ENCODE measurements at regions not wholly inside any gene's neighbourhood (a gene's known extent, or its start where the extent isn't known, plus 50 kb on each side); places are given as distances from the start of the nearest gene placed in this dataset.

GRCh38 chr18:76685860-76686259, 136.5 kb upstream of the ZNF236 start:
- Histone ChIP-seq H3K4me3 (ENCODE audit: extremely low read depth in 1 of 4, insufficient read depth in 2 of 4, low read depth in 3 of 4, low read length in 4 of 4) (no peak overlapping the region), H2BK12ac (ENCODE audit: low read depth, low read length) (peak overlapping the region; percentile 85; the same call in 1 of the 2 replicates), H3K4ac (replicated peaks; ENCODE audit: insufficient read length, low read depth, low read length) (no peak overlapping the region), H3K79me1 (ENCODE audit: low read depth, low read length) (no peaks in the 10 kb centered on the region), H3K79me2 (ENCODE audit: control insufficient read depth in 1 of 2, insufficient read depth in 2 of 2, low read length in 2 of 2) (no peaks in the 10 kb centered on the region), H3K4me1 (replicated peaks in 1 of 4; ENCODE audit: control insufficient read depth in 3 of 4, insufficient read depth in 4 of 4, low read length in 3 of 4) (peaks cover 0 to 11% (median 0%) of the 10 kb centered on the region in 4 experiments; a peak in 5 of 7 replicates), H4K8ac (ENCODE audit: extremely low read depth, insufficient read depth, low read length) (no peak overlapping the region; the same call in 1 of the 2 replicates), H3K56ac (replicated peaks; ENCODE audit: insufficient read length, low read depth, low read length) (no peak overlapping the region), H2BK5ac (ENCODE audit: low read depth, low read length) (peak overlapping the region; percentile 45; the same call in 1 of the 2 replicates), H3K9ac (replicated peaks in 1 of 4; ENCODE audit: extremely low read depth in 1 of 4, low read depth in 3 of 4, low read length in 3 of 4) (no peak overlapping the region; a peak in 1 of 7 replicates), H2BK20ac (ENCODE audit: low read length) (peak overlapping the region; percentile 53; the same call in 1 of the 2 replicates), H3K23ac (ENCODE audit: insufficient read length) (no peak overlapping the region), H3K27me3 (replicated peaks in 1 of 4; ENCODE audit: control insufficient read depth in 3 of 4, extremely low read depth in 1 of 4, insufficient read depth in 3 of 4, low read length in 3 of 4) (no peaks in the 10 kb centered on the region), H2BK120ac (replicated peaks; ENCODE audit: low read depth, low read length) (no peak overlapping the region), H3K4me2 (ENCODE audit: insufficient read depth in 1 of 2, low read depth in 2 of 2, low read length in 2 of 2) (no peak overlapping the region), H3K36me3 (ENCODE audit: control insufficient read depth in 2 of 4, insufficient read depth in 4 of 4, low read length in 3 of 4) (no peaks in the 10 kb centered on the region), H3K14ac (ENCODE audit: insufficient read length) (no peak overlapping the region), H2AFZ (ENCODE audit: low read length) (no peak overlapping the region), H4K20me1 (replicated peaks in 1 of 2; ENCODE audit: control insufficient read depth in 1 of 2, insufficient read depth in 2 of 2, low read length in 2 of 2) (no peaks in the 10 kb centered on the region), H4K91ac (replicated peaks; ENCODE audit: insufficient read length, low read length) (no peak overlapping the region), H3K9me3 (ENCODE audit: insufficient read depth in 2 of 2, low read depth in 1 of 2, low read length in 1 of 2) (peaks cover 0 to 2% of the 10 kb centered on the region in 2 experiments; a peak in 1 of 4 replicates), H2AK5ac (ENCODE audit: low read depth, low read length) (no peak overlapping the region), H4K5ac (ENCODE audit: insufficient read length, low read depth, low read length) (no peak overlapping the region), H3K27ac (ENCODE audit: low read depth, low read length) (no peak overlapping the region), H2BK15ac (ENCODE audit: low read length) (no peak overlapping the region), H3K18ac (ENCODE audit: extremely low read depth, low read length) (no peak overlapping the region), H3K23me2 (ENCODE audit: low read depth, low read length) (no peaks in the 10 kb centered on the region)
- FAIRE-seq (no peak), DNase-seq (ENCODE audit: low read depth in 1 of 2, low spot score in 2 of 2) (no peak)
- TF ChIP-seq EP300 (IDR thresholded peaks at IDR 0.05; ENCODE audit: borderline replicate concordance in 1 of 2, low read depth in 2 of 2, low read length in 2 of 2) (no peak), JUND (IDR thresholded peaks at IDR 0.05; ENCODE audit: low read length) (no peak), SP1 (IDR thresholded peaks at IDR 0.05; ENCODE audit: low read depth, low read length) (no peak), TAF7 (optimal IDR thresholded peaks at IDR 0.05; ENCODE audit: borderline replicate concordance, low read depth, low read length) (no peak), RNF2 (IDR thresholded peaks at IDR 0.05; ENCODE audit: borderline replicate concordance, low read depth, low read length, missing control alignments, poor library complexity, severe bottlenecking) (no peak)
- POLR2A ChIA-PET (ENCODE audit: partially characterized antibody): no interaction called here
- CTCF ChIA-PET (ENCODE audit: partially characterized antibody): interaction anchor here (2.1 to 15.9 kb wide), 3 partner anchors 14 to 27 kb away, joined by 6 to 131 read pairs (median 11); no protein-coding TSS in a partner anchor
- 94% methylated on average over 7 of the region's 8 CpGs; no CpG with 5 or more reads in 1 of the 2 experiments for WGBS, 2 experiments (ENCODE audit: extremely low coverage in 1 of 2, insufficient coverage in 1 of 2, insufficient read length in 1 of 2, insufficient replicate concordance in 2 of 2, low coverage in 1 of 2, low lambda C conversion rate in 2 of 2, missing lambda C conversion rate in 1 of 2)

Data from H1 (cell line).